HPDE6-E6E7 (cell line): ENCODE measurements at regions not wholly inside any gene's neighbourhood (a gene's known extent, or its start where the extent isn't known, plus 50 kb on each side); places are given as distances from the start of the nearest gene placed in this dataset.

Experiments
- DNase-seq: peaks from one replicate; pipeline ENCODE4 v3.0.0; 2011; ENCODE audit warnings: missing footprints; ENCODE audit errors: extremely low spot score

GRCh38 chr5:72619251-72619650 is 112.0 kb upstream of the ZNF366 start:
- DNase-seq = no peak

DNA sequence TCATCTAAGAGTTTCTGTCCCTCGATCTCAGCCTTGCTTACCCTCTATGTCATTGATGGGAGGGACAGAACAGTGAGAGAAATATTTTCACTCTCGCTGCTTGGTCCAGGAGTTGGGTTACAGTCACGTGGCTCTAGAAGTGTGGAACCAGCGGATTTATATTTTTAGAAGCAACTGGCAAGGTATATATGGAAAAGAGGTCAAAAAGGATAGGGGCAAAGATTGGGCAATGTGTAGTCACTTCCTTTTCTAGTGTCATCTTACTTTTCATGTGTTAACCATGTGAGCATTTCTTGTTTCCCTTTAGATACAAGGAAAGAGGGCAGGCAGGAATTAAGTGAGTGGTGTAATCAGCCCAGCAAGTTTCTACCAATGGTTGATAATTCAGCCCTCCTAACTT is 111.5 kb upstream of the ZNF366 start:
- no peak for DNase-seq

GRCh38 chr5:72615061-72615460 is 107.9 kb upstream of the ZNF366 start:
- no peak for DNase-seq

GRCh38 chr5:72613515-72613914 is 106.3 kb upstream of the ZNF366 start:
- no peak for DNase-seq

DNA sequence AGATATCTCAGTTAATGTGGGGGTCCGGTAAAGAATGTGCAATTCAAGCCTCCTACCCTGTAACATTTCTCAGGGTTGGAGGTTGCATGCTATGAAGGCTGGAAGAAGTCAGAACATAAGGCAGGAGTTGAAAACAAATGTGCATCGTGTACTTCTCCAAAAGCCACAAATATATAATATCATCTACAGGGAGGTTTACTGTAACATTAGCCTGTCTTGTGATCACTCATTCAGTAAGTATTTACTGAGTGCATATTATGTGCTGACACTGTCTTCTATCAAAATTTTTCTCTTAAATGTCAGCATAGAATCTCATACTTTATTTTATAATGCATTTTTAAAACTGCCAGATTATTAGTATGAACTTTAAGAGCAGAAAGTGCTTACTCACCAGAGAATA is 105.6 kb upstream of the ZNF366 start:
- DNase-seq = no peak

DNA sequence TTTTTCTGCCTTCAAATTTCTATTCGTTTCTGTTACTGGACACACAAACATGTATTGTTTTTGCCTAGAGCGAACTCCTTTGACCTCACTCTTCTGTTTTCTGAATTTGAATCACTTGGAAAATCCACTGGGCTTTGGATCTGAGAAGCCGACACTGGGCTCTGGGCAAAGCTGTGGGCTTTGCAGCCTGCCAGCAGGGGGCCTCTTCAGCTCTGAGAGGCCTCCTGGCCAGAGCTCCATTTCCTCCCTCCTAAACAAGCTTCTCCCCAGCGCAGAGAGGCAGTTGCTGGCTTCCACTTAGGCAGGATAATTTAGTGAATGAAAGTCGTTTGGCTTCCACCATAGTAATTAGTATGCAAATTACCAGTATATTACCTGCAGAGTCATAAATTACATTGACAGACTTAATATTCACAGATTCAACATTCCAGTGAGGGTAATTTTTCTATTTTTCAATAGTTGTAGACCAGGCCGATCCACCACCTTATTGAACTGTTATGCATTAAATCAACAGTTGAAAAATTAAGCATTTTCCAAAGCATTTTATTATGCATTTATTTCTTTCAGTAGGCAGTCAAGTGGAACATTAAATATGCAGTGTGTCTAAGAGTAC is 104.0 kb upstream of the ZNF366 start:
- peak; percentile 54 for DNase-seq

- DNase-seq = no peak
These were observed 101.7 kb upstream of the ZNF366 start for GRCh38 chr5:72608926-72609325.

GRCh38 chr5:72608297-72608696 is 101.1 kb upstream of the ZNF366 start:
- DNase-seq = no peak

DNA sequence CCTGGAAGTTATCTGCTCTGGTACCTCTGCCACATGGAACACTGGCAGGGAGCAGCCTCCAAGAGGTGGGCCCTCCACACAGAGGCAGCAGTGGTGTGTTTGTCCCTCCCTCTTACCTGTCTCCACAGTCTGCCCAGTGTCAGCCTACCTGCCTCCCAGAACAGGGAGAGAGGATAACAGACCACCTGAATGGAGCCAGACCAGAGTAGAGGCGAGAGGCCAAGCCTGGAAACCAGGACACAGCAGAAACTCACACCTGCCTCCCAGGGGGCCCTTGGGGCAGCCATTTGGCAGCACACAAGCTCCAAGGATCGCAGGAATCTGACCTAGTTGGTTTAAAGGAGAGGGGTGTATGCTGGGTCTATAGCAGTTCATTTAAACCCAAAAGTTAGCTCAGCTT is 100.2 kb upstream of the ZNF366 start:
- DNase-seq = no peak

DNA sequence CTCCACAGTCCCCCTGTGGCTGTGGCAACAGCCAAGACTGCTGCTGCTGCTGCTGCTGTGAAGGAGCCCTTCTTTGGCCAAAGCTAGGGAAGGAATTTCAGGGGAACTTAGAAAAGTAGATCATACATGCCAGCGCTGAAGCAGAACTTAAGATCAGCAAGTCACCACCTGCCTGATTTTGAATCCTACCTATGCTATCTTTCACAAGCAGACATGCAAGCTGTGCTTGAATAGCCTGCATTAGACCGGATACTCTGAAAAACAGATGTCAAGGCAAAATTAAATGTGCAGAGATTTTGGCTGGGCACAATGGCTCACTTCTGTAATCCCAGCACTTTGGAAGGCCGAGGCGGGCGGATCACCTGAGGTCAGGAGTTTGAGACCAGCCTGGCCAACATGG is 99.3 kb upstream of the ZNF366 start:
- no peak for DNase-seq

- no peak for DNase-seq
These were observed 98.4 kb upstream of the ZNF366 start for GRCh38 chr5:72605632-72606031.

DNA sequence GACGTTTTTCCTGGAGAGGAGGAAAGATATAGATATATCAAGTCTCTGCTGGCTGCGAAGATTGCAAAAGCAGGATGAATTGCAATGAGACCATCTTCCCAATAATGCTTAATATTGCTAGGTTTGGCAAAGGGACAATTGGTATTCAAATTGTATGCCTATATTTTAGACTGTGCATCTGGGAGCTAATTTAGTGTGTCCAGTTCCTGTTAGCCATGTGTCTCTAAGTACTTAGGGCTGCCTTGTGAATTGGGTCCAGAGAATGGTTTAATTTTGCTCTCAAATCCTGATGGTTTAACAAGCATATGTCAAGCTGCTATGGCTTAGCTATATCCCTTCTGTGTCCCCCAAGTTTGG is 97.6 kb upstream of the ZNF366 start:
- DNase-seq = no peak

- DNase-seq = no peak
These were observed 97.0 kb upstream of the ZNF366 start for GRCh38 chr5:72604111-72604797.

GRCh38 chr5:72602696-72603685 is 95.8 kb upstream of the ZNF366 start:
- no peak for DNase-seq

GRCh38 chr5:72601861-72602260 is 94.7 kb upstream of the ZNF366 start:
- DNase-seq = no peak

- peak; percentile 71 for DNase-seq
These were observed 93.3 kb upstream of the ZNF366 start for GRCh38 chr5:72600391-72600981.

GRCh38 chr5:72599519-72600370 is 92.5 kb upstream of the ZNF366 start:
- peak; percentile 33 for DNase-seq

- no peak for DNase-seq
These were observed 91.8 kb upstream of the ZNF366 start for GRCh38 chr5:72599065-72599433.

DNA sequence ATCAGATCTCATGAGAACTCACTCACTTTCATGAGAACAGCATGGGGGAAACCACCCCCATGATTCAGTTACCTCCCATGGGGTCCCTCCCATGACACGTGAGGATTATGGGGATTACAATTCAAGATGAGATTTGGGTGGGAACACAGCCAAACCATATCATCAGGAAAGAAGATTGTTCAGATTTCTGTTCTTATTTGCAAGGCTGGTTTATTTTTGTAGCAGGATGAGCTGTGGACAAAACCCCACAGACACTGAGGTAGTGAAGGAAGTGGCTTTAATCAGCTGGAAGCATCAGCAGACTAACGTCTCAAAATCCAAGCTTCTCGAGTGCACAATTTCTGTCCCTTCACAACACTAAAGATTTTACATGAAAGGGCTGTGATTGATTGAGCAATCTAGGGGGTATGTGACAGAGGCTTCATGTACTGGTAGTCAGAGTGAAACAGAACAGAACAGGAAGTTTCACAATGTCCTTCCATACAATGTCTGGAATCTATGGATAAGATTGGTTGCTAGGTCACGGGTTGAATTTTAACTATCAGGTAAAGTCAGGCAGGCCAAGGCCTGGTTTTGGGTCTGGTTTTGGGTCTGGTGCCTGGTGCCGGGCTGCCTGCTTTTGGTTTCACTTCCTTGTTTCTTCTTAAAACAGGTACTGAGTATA is 91.3 kb upstream of the ZNF366 start:
- no peak for DNase-seq

DNA sequence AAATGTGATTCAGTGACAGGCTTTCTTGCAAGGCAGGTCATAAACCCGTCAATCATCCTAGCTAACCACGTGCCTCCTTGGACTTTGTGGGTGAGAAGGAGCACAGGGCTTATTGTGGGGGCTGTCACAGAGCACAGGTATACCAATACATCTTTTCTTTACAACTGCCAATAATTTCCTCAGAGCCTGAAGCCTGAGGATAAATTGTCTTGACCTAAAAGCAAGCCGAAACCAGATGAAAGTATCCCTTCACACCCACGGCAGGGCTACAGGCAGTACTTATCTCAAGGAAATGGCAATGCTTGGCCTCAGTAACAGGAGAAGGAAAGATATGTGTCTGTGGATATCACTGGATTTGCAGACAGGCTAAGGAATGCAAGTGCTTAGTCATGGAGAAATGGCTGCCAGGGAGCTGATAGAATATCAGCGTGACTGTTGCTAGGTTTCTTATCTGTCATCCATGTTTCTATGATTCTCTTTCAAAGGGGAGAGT is 90.3 kb upstream of the ZNF366 start:
- DNase-seq = no peak

GRCh38 chr5:72596956-72597355 is 89.7 kb upstream of the ZNF366 start:
- no peak for DNase-seq
